Activated naive CD4-positive, alpha-beta T cell treated with anti-CD3 and anti-CD28 coated beads for 36 hours (primary cell): ENCODE measurements at regions not wholly inside any gene's neighbourhood (a gene's known extent, or its start where the extent isn't known, plus 50 kb on each side); places are given as distances from the start of the nearest gene placed in this dataset.
"Not testable (repeated sequence)": the region's sequence is repeated elsewhere in the genome, so short reads cannot be mapped to it uniquely, and the experiment has no call there.

Source experiments
- CTCF ChIA-PET: fragments of 350-600 bp; sonication (Branson Sonifier 250); formaldehyde crosslinking; loops from one replicate; lab custom pipeline; 2021; ENCODE audit warnings: antibody characterized with exemption; lab: Charles Lee
- DNase-seq: peaks from one replicate; pipeline ENCODE4 v3.0.0-alpha.2; 2020
- H3K27ac Mint-ChIP-seq: one replicate; pipeline ENCODE4 v1.8.0; 2021; ENCODE audit warnings: mild to moderate bottlenecking, mixed read lengths
- H3K27me3 Mint-ChIP-seq: one replicate; pipeline ENCODE4 v1.8.0; 2021; ENCODE audit warnings: low read depth, mixed read lengths
- H3K36me3 Mint-ChIP-seq: one replicate; pipeline ENCODE4 v1.8.0; 2021; ENCODE audit warnings: low read depth, mixed read lengths
- H3K4me1 Mint-ChIP-seq: one replicate; pipeline ENCODE4 v1.8.0; 2021; ENCODE audit warnings: low read depth, mixed read lengths
- H3K4me3 Mint-ChIP-seq: one replicate; pipeline ENCODE4 v1.8.0; 2021; ENCODE audit warnings: mild to moderate bottlenecking, moderate library complexity, mixed read lengths
- H3K9me3 Mint-ChIP-seq: one replicate; pipeline ENCODE4 v1.8.0; 2021; ENCODE audit warnings: mixed read lengths
- intact Hi-C: fragments of 100-400 bp; cut with micrococcal nuclease; formaldehyde crosslinking; loops from one replicate; pipeline ENCODE4 v1.15.1; 2023

DNA sequence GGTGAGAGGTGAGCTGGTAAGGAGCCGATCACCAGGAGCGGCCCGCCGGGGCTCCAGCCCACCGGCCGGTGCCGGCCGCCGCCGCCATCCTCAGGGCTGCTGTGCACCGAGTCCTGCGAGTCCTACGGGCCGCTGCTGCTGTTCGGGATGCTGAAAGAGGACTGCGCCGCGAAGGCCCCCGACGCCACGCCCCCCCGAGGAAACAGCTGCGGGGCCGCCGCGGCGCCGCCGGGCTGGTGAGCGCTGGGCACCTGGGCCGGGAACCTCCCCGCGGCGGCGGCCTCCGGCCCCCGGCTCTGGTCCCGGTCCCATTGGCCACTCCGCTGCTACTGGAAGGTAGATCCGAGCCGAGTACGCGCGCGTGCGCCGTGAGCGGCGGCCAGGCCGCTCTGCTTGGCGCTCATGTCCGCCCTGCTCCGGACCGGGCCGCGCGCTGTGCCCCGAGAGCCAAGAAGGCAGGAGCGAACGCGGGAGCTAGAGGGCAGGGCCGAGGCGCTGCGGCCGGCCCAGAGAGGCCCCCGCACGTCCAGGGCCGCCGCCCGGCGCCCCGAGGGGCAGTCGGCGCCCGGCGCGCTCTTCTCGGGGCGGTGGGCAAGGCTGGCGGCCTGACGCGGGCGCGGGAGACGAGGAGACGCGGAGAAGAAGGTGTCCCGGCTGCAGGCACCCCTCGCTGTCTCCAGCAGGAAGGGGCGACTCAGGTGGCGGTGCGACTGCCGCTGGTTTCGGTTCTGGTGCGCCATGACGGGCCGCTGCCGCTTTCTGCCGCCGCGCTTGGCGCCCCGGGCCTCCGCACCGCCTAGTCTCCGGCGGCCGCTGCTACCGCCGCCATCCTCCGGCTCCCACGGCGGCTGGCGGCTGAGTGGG, 121.3 kb upstream of the WIPF3 start:
- CTCF ChIA-PET, result no interaction called here
- H3K36me3 Mint-ChIP-seq, result no peaks in the 10 kb centered on the region

GRCh38 chr7:29685651-29686271, 120.5 kb upstream of the WIPF3 start:
- CTCF ChIA-PET, result interaction anchor here (0.7 kb wide), 1 partner anchor 128 kb away, joined by 3 read pairs; no protein-coding TSS in a partner anchor
- Mint-ChIP-seq H3K27me3 (peaks cover 19% of the 10 kb centered on the region), H3K4me3 (peak overlapping the region; percentile 45)
- H3K27ac Mint-ChIP-seq, H3K9me3 Mint-ChIP-seq, H3K4me1 Mint-ChIP-seq, H3K36me3 Mint-ChIP-seq, DNase-seq, intact Hi-C loops: not testable (repeated sequence)

More for the DNA sequence above, 121.3 kb upstream of the WIPF3 start:
- peak; percentile 34 for DNase-seq
- intact Hi-C loops, result no loop called here
- Mint-ChIP-seq H3K27me3 (peaks cover 21% of the 10 kb centered on the region), H3K27ac (no peak overlapping the region), H3K4me1 (peaks cover 2% of the 10 kb centered on the region), H3K9me3 (no peaks in the 10 kb centered on the region), H3K4me3 (peak overlapping the region; percentile 72)

DNA sequence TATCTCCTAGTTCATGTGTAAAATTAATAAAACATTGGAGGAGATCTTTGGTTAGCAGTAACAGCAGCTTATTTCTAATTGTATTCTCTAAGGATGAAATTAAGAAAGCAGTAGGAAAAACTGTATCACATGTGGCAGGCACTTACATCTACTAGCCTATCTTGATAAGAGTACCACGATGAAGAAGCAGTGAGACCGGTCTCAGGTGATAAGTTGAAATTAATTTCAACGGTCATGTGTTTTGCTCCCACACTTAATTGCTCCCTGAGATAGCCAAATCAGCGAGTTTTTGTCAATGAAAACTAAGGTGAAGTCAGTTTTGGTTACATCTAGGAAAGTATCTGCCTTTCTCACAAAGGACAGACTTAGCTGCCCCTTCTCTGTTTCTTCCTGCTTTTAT, 115.8 kb upstream of the WIPF3 start:
- H3K27me3 Mint-ChIP-seq, result peaks cover 15% of the 10 kb centered on the region
- H3K4me1 Mint-ChIP-seq, H3K27ac Mint-ChIP-seq, H3K36me3 Mint-ChIP-seq, H3K4me3 Mint-ChIP-seq, DNase-seq, CTCF ChIA-PET, H3K9me3 Mint-ChIP-seq, intact Hi-C loops: not testable (repeated sequence)

- CTCF ChIA-PET, H3K4me1 Mint-ChIP-seq, H3K4me3 Mint-ChIP-seq, H3K27ac Mint-ChIP-seq, H3K9me3 Mint-ChIP-seq, H3K27me3 Mint-ChIP-seq, DNase-seq, H3K36me3 Mint-ChIP-seq, intact Hi-C loops: not testable (repeated sequence)
Measured at GRCh38 chr7:29696402-29696801, 109.9 kb upstream of the WIPF3 start.

DNA sequence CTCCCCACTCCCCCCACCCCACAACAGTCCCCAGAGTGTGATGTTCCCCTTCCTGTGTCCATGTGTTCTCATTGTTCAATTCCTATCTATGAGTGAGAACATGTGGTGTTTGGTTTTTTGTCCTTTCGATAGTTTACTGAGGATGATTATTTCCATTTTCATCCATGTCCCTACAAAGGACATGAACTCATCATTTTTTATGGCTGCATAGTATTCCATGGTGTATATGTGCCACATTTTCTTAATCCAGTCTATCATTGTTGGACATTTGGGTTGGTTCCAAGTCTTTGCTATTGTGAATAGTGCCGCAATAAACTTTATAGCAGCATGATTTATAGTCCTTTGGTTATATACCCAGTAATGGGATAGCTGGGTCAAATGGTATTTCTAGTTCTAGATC, 106.6 kb upstream of the WIPF3 start:
- intact Hi-C loops, H3K9me3 Mint-ChIP-seq, H3K27me3 Mint-ChIP-seq, DNase-seq, H3K27ac Mint-ChIP-seq, H3K4me3 Mint-ChIP-seq, H3K4me1 Mint-ChIP-seq, CTCF ChIA-PET, H3K36me3 Mint-ChIP-seq: not testable (repeated sequence)

GRCh38 chr7:29701540-29701939, 104.8 kb upstream of the WIPF3 start:
- DNase-seq, intact Hi-C loops, H3K36me3 Mint-ChIP-seq, CTCF ChIA-PET, H3K4me3 Mint-ChIP-seq, H3K27me3 Mint-ChIP-seq, H3K4me1 Mint-ChIP-seq, H3K27ac Mint-ChIP-seq, H3K9me3 Mint-ChIP-seq: not testable (repeated sequence)

- H3K4me1 Mint-ChIP-seq, H3K36me3 Mint-ChIP-seq, H3K27ac Mint-ChIP-seq, CTCF ChIA-PET, H3K9me3 Mint-ChIP-seq, intact Hi-C loops, DNase-seq, H3K27me3 Mint-ChIP-seq, H3K4me3 Mint-ChIP-seq: not testable (repeated sequence)
Measured at GRCh38 chr7:29703830-29704229, 102.5 kb upstream of the WIPF3 start.

GRCh38 chr7:29709002-29709401, 97.3 kb upstream of the WIPF3 start:
- H3K27ac Mint-ChIP-seq, H3K9me3 Mint-ChIP-seq, DNase-seq, H3K4me3 Mint-ChIP-seq, H3K36me3 Mint-ChIP-seq, CTCF ChIA-PET, H3K4me1 Mint-ChIP-seq, H3K27me3 Mint-ChIP-seq, intact Hi-C loops: not testable (repeated sequence)

- H3K36me3 Mint-ChIP-seq, H3K4me1 Mint-ChIP-seq, H3K4me3 Mint-ChIP-seq, H3K27ac Mint-ChIP-seq, CTCF ChIA-PET, H3K27me3 Mint-ChIP-seq, DNase-seq, intact Hi-C loops, H3K9me3 Mint-ChIP-seq: not testable (repeated sequence)
Measured at GRCh38 chr7:29723127-29723526, 83.2 kb upstream of the WIPF3 start.

GRCh38 chr7:29723599-29723998, 82.7 kb upstream of the WIPF3 start:
- CTCF ChIA-PET, result no interaction called here
- intact Hi-C loops, result no loop called here
- no peak for DNase-seq
- no peaks in the 10 kb centered on the region for H3K4me1 Mint-ChIP-seq
- H3K9me3 Mint-ChIP-seq, result no peaks in the 10 kb centered on the region
- no peak overlapping the region for H3K27ac Mint-ChIP-seq
- no peak overlapping the region for H3K4me3 Mint-ChIP-seq
- H3K36me3 Mint-ChIP-seq, result no peaks in the 10 kb centered on the region
- H3K27me3 Mint-ChIP-seq, result peaks cover 3% of the 10 kb centered on the region

GRCh38 chr7:29729534-29730165, 76.7 kb upstream of the WIPF3 start:
- H3K4me1 Mint-ChIP-seq, H3K4me3 Mint-ChIP-seq, H3K9me3 Mint-ChIP-seq, DNase-seq, H3K36me3 Mint-ChIP-seq, H3K27ac Mint-ChIP-seq, intact Hi-C loops, CTCF ChIA-PET: not testable (repeated sequence)
- H3K27me3 Mint-ChIP-seq, result peaks cover 14% of the 10 kb centered on the region

DNA sequence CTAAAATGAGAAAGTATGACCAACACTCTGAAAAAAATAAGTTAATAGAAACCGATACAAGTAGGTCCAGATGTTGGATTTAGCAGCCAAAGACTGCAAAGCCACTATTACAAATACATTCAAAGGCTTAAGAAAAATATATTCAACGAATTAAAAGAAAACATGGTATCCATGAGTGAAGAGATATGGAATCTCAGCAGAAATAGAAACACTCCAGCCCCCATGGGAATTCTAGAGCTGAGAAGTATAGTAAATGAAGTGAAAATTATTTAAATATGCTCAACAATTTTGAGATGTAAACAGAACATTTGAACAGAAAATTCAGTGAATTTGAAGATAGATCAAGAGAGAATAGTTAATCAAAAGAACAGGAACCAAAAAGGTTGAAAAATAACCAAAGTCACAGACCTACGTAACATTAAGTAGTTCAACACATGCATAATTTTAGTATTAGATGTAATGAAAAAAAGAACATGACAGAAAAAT, 72.0 kb upstream of the WIPF3 start:
- no peak overlapping the region for H3K4me3 Mint-ChIP-seq
- CTCF ChIA-PET, result no interaction called here
- peaks cover 17% of the 10 kb centered on the region for H3K27me3 Mint-ChIP-seq
- H3K27ac Mint-ChIP-seq, result no peak overlapping the region
- no peaks in the 10 kb centered on the region for H3K4me1 Mint-ChIP-seq
- H3K36me3 Mint-ChIP-seq, result no peaks in the 10 kb centered on the region
- no peaks in the 10 kb centered on the region for H3K9me3 Mint-ChIP-seq
- no peak for DNase-seq
- intact Hi-C loops, result no loop called here
